Astrocyte of the cerebellum (primary cell): ENCODE measurements at regions not wholly inside any gene's neighbourhood (a gene's known extent, or its start where the extent isn't known, plus 50 kb on each side); places are given as distances from the start of the nearest gene placed in this dataset.

ENCODE experiments used
- DNase-seq: peaks from one replicate; pipeline ENCODE4 v3.0.0-alpha.2; 2011; ENCODE audit warnings: low read depth
- H3K4me3 ChIP-seq: 2 replicates; pipeline ENCODE4 v1.5.1; 2011; ENCODE audit warnings: mild to moderate bottlenecking, low read depth, low read length, moderate library complexity
- CTCF ChIP-seq: IDR thresholded peaks from 2 replicates; pipeline ENCODE4 v1.5.1; 2012; ENCODE audit warnings: low read length, low read depth, moderate library complexity, mild to moderate bottlenecking; ENCODE audit errors: missing control alignments
- in situ Hi-C: cut with HindIII; loops from 2 replicates; pipeline ENCODE4 v1.10.0; 2017; ENCODE audit warnings: low sequenced_read_pairs

- H3K4me3 ChIP-seq: no peak overlapping the region
- no peak for DNase-seq
- in situ Hi-C loops: no loop called here
- no peak for TF ChIP-seq CTCF
Observed at GRCh38 chr18:39764873-39765272, 2190.2 kb upstream of the PIK3C3 start.

GRCh38 chr18:39761273-39761672, 2193.8 kb upstream of the PIK3C3 start:
- no peak for DNase-seq
- H3K4me3 ChIP-seq: no peak overlapping the region
- TF ChIP-seq CTCF: no peak
- in situ Hi-C loops: no loop called here

- no peak overlapping the region for H3K4me3 ChIP-seq
- no peak for DNase-seq
- no peak for TF ChIP-seq CTCF
- in situ Hi-C loops: no loop called here
Observed at GRCh38 chr18:39759926-39760325, 2194.3 kb upstream of the CELF4 start.

- H3K4me3 ChIP-seq: no peak overlapping the region
- TF ChIP-seq CTCF: no peak
- in situ Hi-C loops: no loop called here
- no peak for DNase-seq
Observed at GRCh38 chr18:39753178-39753577, 2187.6 kb upstream of the CELF4 start.

- in situ Hi-C loops: no loop called here
- DNase-seq: peak; percentile 13
- H3K4me3 ChIP-seq: no peak overlapping the region
Observed at GRCh38 chr18:39752351-39752750, 2186.8 kb upstream of the CELF4 start.

GRCh38 chr18:39751921-39752320, 2186.3 kb upstream of the CELF4 start:
- no peak for TF ChIP-seq CTCF
- no peak for DNase-seq
- H3K4me3 ChIP-seq: no peak overlapping the region
- in situ Hi-C loops: no loop called here

More at GRCh38 chr18:39752351-39752750, 2186.8 kb upstream of the CELF4 start:
- no peak for TF ChIP-seq CTCF

- DNase-seq: peak; percentile 23
- TF ChIP-seq CTCF: no peak
- in situ Hi-C loops: no loop called here
- no peak overlapping the region for H3K4me3 ChIP-seq
Observed at GRCh38 chr18:39751161-39751560, 2185.6 kb upstream of the CELF4 start.
